ENCODE measurements at regions not wholly inside any gene's neighbourhood (a gene's known extent, or its start where the extent isn't known, plus 50 kb on each side); places are given as distances from the start of the nearest gene placed in this dataset.
A peak's percentile ranks its signal among the peaks of the same experiment; 100 is the strongest.
"Not testable (repeated sequence)": the region's sequence is repeated elsewhere in the genome, so short reads cannot be mapped to it uniquely, and the experiment has no call there.

DNA sequence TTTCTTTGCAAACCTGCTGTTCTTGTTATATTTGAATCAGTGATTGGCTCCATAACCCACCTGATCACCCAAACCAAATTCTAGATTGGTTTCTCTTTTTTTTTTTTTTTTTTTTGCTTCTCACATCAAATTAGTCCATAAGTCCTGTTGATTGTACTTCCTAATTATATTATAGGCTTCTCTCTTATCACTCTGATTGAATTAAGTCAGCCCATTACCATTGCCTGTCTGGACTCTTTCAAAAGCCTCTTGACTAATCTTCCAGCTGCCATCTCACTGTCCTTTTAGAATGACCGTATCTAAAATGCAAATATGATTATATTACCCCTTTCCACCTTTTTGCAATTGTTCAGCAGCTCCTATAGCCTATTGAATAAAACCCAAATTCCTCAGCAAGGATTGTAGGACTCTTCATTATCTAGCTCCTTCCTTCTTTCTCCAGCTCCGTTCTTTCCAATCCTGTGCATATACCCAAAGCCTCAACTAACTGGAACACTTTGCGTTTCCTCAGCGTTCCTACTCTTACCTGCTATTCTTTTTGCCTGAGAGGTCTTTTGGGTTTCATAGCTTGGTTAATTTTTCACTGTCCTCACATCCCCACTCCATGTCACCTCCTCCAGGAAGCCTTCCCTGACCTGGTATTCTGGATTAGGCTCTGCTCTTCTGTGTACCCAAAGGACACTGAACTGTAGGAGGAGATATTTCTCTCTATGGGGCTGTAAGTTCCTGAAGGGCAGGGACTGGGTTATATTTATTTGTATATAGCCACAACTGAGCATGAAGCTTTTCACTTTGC, 423.3 kb downstream of the TMEM135 start:
- DNase-seq (ENCODE audit: low read depth): no peak

DNA sequence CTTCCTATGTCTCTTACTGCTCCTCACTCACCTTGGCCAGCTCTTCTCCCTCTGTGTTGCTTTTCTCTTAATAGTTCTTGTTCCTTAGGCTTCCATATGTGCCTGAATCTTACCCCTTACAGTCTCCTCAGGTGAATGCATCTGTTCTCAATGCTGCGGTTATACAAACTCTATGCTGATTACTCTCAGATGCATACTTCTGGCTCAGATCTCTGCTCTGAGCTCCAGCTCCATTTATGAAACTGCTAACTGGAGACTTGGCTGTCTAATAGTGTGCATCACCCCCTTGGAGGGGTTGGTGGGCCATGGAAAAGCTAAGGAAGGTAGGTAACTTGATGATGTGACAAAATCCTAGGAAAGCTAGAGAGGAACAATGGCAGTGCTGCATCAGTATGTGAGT, 422.5 kb downstream of the TMEM135 start:
- DNase-seq (ENCODE audit: low read depth): no peak

DNA sequence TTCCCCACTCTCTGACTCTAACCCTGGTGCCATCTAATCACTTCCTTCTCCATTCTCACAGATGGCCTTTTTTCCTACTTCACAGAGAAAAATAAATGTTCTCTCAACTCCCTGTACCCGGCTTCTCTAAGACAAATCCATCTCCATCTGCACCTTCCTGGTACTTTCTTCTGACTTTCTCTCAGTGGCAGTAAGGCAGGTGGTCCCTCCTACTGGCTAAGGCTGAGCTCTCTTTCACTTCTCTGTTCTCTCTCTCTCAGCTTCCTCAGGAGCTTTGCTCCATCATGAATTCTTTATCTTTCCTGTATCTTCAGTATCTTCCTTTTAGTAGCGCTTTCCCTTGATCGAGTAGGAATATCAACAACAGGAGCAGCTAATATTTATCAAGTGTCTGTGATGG, 421.6 kb downstream of the TMEM135 start:
- DNase-seq (ENCODE audit: low read depth): no peak

DNA sequence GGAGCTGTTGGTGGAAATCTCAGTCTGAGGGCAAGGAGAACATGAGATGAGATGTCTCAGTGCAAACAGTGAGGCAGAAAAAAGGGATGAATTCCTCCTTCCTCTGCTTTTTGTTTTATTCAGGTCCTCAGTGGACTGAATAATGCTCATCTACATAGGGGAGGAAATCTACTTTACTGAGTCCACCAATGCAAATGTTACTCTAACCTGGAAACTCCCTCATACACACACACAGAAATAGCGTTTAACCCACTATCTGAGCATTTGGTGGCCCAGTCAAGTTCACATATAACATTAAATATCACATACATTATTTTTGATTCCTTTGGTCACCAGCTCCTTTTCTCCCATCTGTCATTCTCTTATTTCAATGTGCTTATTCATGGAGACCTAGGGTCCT, 418.8 kb downstream of the TMEM135 start:
- DNase-seq (ENCODE audit: low read depth): no peak

DNA sequence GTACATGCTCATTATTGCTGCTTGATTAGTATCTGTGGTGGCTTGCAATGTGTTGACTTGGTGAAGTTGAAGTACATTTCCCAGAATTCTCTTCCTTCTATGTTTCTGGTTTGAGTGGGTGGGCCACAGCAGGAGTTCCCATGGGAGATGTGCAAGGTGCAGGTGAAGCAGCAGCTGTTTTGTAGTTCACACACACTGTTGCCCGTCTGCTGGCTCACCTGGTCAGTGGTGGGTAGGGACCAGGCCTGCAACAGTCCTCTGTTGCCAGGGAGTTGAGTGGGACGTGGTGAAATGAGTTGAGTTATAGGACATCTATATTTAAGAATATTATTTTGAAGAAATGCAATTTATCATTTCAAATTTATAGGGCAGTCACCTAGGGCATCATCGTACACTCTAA, 417.4 kb downstream of the TMEM135 start:
- DNase-seq (ENCODE audit: low read depth): no peak

DNA sequence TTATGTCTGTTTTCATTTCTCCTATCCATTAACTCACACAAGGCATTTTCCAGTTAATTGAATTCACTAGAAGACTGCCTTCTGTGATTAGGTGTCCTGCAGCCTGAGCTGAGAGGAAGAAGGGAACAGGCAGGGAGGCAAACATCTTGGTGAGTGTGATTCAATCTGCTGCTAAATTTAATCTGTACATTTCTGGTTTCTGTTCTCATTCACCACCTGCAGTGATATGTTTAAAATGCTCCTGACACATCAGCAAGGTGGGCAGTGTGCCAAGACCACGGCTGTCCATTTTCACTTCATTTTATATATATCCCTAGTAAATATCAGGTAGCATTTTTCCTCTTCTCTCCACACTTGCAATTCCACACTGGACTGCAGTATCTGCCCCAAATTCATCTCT, 416.5 kb downstream of the TMEM135 start:
- peak; percentile 17 for DNase-seq (ENCODE audit: low read depth)

DNA sequence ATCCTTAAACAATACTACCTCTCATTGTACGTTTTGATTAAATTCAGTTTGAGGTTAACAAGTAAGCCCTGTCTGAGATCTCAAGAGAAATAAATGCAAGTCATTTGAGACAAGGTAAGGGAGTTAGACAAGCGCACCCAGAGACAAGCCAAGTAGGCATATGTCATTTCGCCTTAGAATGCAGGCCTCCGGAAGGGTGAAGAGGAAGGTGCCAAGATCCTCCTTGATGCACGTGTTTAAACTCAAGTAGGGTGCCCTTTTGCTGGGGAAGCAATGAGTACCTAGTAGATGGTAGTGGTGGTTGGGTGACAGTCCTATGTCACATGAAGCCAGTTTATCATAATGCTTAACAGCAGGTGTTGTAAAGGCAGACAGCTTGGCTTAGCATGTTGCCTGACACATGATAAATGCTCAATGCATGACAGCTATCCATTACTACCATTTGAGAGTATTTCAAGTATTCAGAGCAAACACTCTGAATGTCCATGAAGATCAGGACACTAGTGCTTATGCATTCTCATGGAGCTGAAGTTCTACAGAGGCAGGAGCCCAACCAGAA, 415.9 kb downstream of the TMEM135 start:
- DNase-seq (ENCODE audit: low read depth): no peak

DNA sequence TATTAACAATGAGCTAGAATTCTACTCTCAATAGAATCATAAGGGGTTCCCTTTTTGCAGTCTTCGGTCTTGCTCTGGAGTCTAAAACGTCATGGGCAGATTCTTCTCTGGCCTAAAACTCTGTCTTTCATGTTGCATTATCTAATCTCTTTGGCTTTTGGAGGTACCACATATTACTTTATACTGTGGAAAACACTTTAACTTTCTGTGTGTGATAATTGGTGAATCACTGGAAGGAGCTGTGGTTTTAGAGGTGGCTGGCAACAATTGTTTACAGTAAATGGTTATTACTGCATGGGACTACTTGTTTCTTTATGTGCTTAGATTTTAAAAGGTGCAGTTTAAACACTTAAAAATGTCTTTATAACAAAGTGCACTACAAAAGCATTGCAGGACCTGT, 414.3 kb downstream of the TMEM135 start:
- not testable (repeated sequence) for DNase-seq (ENCODE audit: low read depth)

DNA sequence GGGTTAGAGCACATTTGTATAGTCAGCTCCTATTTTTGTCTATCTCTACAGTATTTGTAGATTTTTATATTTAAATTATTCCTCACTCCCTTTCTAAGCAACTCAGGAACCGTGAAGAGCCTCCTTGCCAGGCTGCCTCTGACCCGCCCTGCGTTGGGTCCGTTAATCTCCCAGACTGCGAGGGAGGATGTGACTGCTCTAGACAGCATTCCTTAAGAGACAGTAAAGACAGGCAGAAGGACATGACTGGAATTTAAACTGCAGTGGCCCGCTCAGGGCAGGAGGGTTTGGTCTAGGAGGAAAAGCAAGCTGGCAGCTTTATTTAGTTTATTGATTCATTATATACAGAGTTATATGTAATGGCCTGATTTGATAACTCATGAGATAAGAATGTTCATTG, 413.7 kb downstream of the TMEM135 start:
- peak; percentile 42 for DNase-seq (ENCODE audit: low read depth)

DNA sequence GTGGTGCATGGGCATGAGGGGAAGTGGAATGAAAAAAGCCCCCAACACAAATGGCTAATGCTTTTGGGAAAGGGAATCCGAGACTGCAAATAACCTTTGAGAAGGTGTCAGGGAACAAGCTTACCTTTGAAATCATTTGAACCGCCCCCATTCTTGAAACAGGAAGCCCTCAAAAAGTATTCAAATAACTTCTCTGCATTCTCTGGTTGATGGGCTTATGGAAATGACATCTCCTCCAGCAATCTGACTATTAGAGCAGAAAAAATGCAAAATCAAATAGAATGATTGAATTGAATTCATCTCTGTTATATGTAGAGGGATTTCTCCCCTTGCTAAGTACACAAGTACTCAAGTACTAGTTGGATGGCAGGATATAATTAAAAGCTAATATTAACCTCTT, 409.9 kb downstream of the TMEM135 start:
- DNase-seq (ENCODE audit: low read depth): no peak

DNA sequence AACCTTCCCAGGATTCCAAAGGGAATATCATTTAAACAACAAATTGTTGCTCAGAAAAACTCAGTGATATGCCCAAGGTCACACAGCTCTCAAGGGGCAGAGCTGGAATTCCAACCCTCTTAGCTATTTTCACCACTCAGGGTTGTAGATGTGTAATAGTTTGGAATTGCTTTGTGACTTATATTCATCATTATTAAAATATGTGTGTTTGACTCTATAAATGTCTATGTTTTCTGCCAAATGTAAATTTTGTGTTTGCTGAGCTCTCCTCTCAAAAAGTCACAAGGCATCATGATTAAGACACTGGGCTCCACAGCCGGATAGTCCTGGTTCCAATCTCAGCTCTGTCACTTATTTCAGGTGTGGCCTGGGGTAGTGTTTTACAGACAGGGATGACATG, 407.3 kb downstream of the TMEM135 start:
- peak; percentile 80 for DNase-seq (ENCODE audit: low read depth)

DNA sequence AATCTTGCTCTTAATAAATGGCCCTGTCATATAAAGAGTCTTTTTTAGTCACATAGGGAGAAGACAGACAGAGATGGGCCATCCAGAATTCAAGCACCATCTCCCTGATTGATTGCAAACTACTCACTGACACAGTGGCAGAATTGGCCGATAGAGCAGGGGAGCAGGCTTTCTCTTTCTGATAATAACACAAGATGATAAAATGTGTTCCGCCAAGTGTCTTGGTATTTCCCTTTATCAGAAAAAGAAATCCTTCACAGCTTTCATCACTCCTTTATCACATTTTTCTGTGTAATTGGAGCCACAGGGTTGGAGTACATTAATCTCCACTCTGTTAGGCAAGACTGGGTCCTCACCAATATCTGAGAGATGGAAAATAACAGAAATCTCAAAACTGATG, 406.0 kb downstream of the TMEM135 start:
- no peak for DNase-seq (ENCODE audit: low read depth)

DNA sequence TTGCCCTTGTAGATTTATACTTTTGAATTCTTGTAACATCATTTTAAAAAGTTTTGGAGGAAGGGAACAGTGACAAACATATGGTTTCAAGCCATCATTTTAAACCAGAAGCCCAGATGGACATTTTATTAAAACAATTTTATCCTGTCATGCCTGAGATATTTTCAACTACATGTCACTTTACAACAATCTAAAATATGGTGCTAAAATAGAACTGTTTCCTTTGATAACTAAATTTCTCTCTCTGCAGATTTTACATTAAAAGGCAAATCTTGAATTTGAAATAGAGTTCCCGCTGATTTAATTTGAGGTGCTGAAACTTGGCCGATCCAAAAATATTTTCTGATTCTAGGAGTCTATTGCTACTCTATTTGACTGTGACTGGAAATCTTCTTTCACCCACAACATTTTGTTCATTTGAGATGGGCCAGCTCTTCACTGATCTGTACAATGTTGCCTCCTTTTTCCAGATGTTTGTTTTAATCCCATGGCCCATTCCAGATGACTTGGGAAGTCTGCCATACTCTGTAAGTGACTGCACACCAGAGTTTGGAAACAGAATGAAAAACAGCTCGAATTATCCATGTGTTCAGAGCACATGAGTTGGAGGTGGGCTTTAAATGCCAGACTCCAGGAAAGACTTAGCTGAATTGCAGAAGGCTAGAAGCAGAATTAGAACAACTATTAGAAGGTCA, 402.5 kb downstream of the TMEM135 start:
- no peak for DNase-seq (ENCODE audit: low read depth)

DNA sequence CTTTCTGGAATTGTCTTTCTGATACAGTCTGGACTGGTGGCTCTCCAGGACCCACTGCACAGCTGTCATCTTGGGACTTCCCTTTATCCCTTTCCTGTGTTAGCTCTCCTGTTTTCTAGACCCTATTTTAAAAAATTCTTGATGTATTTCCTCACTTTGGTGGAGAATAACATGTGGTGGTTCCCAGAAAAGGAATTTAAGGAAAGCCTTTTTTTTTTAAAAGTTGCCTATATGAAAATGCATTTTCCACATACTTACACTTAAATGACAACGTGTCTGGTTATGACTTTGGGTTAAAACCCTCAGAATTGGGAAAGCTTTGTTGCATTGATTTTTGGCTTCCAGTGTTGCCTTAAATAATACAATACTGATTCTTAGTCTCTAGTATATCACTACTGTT, 400.7 kb downstream of the TMEM135 start:
- no peak for DNase-seq (ENCODE audit: low read depth)

DNA sequence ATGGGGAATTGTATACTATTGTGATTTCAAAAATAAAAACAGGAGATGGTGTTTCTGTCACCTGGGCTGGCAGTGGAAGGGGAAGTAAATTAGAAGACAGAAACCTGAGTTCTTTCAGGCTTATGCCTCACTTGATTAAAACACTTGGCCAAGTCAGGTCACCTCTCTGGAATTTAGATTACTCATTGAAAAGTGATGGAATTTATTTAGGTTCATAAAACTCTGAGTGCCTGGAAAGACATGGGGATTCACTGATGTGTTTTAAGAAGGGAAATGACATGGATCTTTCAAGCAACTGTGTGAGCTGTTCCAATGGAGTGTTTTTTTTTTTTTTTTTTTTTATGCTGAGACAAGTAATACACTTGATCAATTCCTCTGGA, 400.1 kb downstream of the TMEM135 start:
- peak; percentile 90 for DNase-seq (ENCODE audit: low read depth)

DNA sequence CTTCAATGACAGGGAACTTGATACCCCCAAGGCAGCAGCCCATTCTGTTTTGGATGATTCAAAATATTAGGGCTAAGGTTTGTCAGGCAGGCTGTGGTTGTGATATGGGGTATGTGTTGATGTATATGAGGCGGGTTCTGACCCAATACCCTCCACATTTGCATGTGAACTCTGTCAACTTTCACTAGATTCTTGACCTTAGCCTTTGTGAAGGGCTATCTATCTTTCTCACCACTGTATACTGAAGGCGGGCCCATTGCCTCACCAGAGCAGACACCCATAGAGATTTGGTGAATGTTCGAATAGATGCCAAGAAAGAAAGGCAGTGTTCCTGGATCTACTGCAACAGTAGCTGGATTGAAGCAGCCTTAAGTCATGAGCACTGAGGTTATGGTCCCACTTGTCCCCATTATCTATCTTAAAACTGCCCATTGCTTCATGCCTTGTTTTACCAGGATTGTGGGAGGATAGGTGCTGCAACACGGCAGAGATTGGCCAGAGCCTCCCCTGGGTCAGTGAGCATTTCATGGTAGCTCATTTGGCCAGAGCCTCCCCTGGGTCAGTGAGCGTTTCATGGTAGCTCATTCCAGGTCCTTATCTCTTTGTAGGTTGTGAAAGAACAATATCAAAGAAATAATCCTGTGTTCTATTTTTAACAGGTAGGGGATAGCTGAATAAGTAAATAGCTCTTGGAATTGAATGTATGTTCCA, 399.6 kb downstream of the TMEM135 start:
- no peak for DNase-seq (ENCODE audit: low read depth)

DNA sequence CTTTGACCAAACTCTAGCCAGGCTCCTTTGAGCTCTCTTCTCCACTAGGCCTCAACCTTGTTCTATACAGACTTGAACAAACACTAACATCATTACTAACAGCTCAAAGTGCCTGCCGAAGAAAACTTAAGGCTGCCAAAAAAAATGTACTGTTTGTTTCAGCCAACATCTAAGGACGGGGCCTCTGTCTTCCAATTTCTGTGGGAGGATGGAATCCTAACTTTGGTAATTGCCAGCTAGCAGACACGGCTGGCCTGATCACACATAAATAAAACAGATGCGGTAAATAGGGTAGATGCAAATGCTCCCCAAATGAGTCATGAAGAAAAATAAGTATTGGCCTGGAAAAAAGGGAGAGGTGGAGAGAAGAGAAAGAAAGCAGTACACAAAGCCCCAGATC, 394.3 kb downstream of the TMEM135 start:
- DNase-seq (ENCODE audit: low read depth): peak; percentile 33

DNA sequence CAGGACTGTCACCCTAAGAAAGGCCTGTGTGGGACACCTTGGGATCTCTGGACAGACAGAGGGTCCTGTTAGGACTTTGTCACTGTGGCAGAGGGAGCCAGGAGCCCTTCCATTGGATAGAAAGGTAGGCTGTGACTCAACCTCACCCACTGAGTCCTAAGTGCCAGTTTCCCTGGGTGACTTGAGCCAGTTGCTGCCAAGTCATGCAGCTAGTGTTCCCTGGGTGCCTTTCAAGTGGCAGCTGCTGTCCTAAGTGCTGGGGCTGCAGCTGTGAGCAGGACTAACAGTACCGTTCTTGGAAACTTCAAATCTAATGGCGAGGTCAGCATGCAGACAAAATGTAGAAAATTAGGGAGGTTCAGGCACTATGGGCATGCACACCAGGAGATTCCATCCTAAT, 393.7 kb downstream of the TMEM135 start:
- no peak for DNase-seq (ENCODE audit: low read depth)

DNA sequence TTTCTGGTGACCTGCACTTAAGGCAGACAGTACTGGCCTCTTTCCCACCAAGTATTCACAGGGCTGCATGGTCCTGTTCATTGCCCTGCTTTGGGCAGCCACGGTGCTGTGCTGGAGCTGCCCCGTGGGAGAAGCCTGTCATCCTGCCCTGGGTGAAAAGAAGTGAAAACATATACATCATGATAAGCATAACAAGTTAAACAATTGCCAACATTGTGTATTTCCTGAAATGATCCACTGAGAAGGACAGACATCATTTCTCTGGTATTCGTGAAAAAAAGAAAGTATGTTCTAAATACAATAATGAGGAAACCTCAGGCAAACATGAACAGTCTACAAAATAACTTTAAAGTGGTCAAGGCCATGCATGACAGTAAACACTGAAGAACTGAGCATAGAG, 393.1 kb downstream of the TMEM135 start:
- DNase-seq (ENCODE audit: low read depth): no peak

DNA sequence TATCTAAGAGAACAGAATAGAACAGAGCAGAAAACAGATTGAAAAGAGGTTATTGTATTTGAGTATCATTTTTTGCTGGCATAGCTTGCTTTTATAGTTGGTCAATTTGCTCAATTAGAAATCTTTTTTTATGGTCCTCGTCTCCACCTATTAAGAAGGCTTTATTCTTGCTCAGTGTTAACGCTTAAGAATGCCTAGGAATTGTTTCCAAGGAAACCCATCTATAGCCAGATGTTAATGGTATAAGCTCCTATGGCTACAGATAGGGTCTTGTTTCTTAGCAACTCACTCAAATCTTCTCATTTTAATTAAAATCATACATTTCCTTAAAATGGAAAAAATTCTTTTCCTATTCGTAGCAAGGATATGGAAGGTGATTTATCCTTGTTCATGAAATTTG, 392.3 kb downstream of the TMEM135 start:
- DNase-seq (ENCODE audit: low read depth): no peak

DNA sequence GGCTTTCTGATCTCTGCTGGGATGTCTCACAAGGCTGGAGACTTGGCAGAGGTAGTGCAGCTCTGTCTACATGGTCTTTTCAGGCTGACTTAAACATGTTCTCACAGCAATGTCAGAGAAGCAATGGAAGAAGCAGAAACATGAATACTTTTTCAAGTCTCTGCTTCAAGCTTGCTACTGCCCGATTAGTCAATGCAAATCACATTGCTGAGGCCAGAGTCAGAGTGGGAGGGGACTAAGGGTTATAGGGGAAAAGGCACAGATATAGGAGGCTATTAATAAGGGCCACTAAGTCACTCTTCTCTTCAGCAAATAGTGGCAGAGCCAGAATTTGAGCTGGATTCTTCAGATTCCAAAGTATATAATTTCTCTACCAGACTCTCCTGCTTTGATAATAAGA, 390.5 kb downstream of the TMEM135 start:
- DNase-seq (ENCODE audit: low read depth): peak; percentile 75

DNA sequence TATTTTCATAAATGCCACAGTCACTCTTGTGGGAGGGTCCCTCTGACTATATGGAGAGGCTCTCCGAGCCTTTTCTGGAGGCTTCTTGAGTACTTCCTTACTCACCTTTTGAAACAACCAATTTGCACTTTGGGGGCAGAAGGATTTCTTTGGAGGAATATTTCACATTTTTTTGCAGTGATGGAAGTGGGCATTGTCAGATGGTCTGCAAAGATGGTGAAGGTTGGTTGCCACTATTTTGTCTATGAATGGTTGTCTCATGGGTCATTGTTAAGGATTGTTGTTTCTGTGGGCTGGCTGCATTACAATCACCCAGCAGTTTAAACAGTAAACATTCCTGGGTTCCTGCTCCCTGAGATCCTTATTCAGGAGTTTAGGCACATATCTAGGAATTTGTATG, 388.2 kb downstream of the TMEM135 start:
- DNase-seq (ENCODE audit: low read depth): peak; percentile 64

DNA sequence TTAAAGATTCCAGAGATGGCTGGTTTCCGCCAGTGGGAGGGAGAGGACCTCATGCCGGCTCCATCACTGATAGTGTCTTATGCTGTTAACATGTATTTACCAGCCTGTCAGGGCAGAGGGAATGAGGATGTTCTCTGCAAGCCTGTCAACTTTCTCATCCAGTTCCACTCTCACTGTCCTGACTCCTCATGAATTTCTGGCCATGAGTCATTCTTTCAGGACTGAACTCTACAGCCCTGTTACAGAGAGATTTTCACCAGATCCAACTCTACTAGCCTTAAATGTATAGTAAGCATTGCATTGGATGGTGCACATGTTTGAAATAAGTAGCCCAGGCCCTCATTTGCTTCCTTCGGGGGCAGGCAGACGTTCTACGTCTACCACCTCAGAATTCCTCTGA, 387.7 kb downstream of the TMEM135 start:
- DNase-seq (ENCODE audit: low read depth): peak; percentile 71

All from ELR (cell line).